GM18507 (cell line): ENCODE measurements at regions not wholly inside any gene's neighbourhood (a gene's known extent, or its start where the extent isn't known, plus 50 kb on each side); places are given as distances from the start of the nearest gene placed in this dataset.
"Not testable (repeated sequence)": the region's sequence is repeated elsewhere in the genome, so short reads cannot be mapped to it uniquely, and the experiment has no call there.

Source experiments
- DNase-seq: peaks from one replicate; pipeline ENCODE4 v3.0.0; 2011; ENCODE audit warnings: low read depth; ENCODE audit not compliant: insufficient read length; ENCODE audit errors: extremely low spot score
- FAIRE-seq: peaks from 2 replicates; lab custom pipeline; 2011; peaks lifted over from hg19 to GRCh38; lab: Jason Lieb, UNC

GRCh38 chr10:129057856-129058663, 409.0 kb upstream of the MGMT start:
- FAIRE-seq (peak; percentile 56), DNase-seq (peak; percentile 12)

- DNase-seq, result no peak
- no peak for FAIRE-seq
These were observed 408.3 kb upstream of the MGMT start for GRCh38 chr10:129058664-129059155.

GRCh38 chr10:129059977-129060376, 407.1 kb upstream of the MGMT start:
- DNase-seq, result no peak
- no peak for FAIRE-seq

GRCh38 chr10:129063212-129063611, 403.8 kb upstream of the MGMT start:
- no peak for DNase-seq
- FAIRE-seq, result no peak

- no peak for FAIRE-seq
- no peak for DNase-seq
These were observed 403.2 kb upstream of the MGMT start for GRCh38 chr10:129063877-129064276.

- FAIRE-seq, DNase-seq: not testable (repeated sequence)
These were observed 400.5 kb upstream of the MGMT start for GRCh38 chr10:129066529-129066928.

- FAIRE-seq, DNase-seq: not testable (repeated sequence)
These were observed 395.6 kb upstream of the MGMT start for GRCh38 chr10:129071411-129071810.

GRCh38 chr10:129074939-129075338, 392.1 kb upstream of the MGMT start:
- no peak for FAIRE-seq
- no peak for DNase-seq

- no peak for FAIRE-seq
- DNase-seq, result no peak
These were observed 391.5 kb upstream of the MGMT start for GRCh38 chr10:129075508-129075907.

- FAIRE-seq, result no peak
- DNase-seq, result no peak
These were observed 391.1 kb upstream of the MGMT start for GRCh38 chr10:129075927-129076326.

GRCh38 chr10:129078346-129078745, 388.7 kb upstream of the MGMT start:
- FAIRE-seq (no peak), DNase-seq (no peak)

- DNase-seq, result no peak
- FAIRE-seq, result no peak
These were observed 388.3 kb upstream of the MGMT start for GRCh38 chr10:129078746-129079145.

GRCh38 chr10:129079705-129080104, 387.3 kb upstream of the MGMT start:
- no peak for FAIRE-seq
- no peak for DNase-seq

GRCh38 chr10:129085811-129086210, 381.2 kb upstream of the MGMT start:
- no peak for DNase-seq
- FAIRE-seq, result no peak

- DNase-seq (no peak), FAIRE-seq (no peak)
These were observed 377.7 kb upstream of the MGMT start for GRCh38 chr10:129089341-129089740.

- DNase-seq, result no peak
- FAIRE-seq, result no peak
These were observed 376.9 kb upstream of the MGMT start for GRCh38 chr10:129090165-129090564.

- DNase-seq (no peak), FAIRE-seq (no peak)
These were observed 376.2 kb upstream of the MGMT start for GRCh38 chr10:129090618-129091366.

GRCh38 chr10:129093641-129094040, 373.4 kb upstream of the MGMT start:
- FAIRE-seq (no peak), DNase-seq (no peak)

GRCh38 chr10:129094233-129094632, 372.8 kb upstream of the MGMT start:
- FAIRE-seq (no peak), DNase-seq (no peak)

- FAIRE-seq (no peak), DNase-seq (no peak)
These were observed 372.2 kb upstream of the MGMT start for GRCh38 chr10:129094861-129095260.

- DNase-seq (no peak), FAIRE-seq (no peak)
These were observed 371.4 kb upstream of the MGMT start for GRCh38 chr10:129095680-129096064.
